ENCODE measurements at regions not wholly inside any gene's neighbourhood (a gene's known extent, or its start where the extent isn't known, plus 50 kb on each side); places are given as distances from the start of the nearest gene placed in this dataset.

DNA sequence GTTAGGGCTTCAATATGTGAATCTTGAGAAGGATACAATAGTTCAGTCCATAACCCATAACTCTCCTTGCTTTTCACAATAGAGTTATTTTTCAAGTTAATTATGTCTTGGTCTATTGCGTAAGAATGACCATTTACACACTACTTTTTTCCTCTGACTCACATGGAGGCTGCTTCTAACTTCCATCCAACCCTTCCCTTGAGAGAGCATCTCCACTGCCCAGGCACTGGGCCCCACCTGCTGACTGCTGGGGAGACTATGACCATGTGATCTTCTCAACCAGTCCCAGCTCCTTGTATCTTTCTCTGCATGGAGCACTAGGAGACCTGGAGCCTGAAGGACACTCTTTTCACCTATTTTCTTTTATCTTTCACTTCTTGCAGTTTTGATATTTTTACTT, 251.5 kb downstream of the GPD2 start:
- no peaks in the 10 kb centered on the region for H3K27me3 ChIP-seq (ENCODE audit: control insufficient read depth in 2 of 2, insufficient read depth in 2 of 2, low read length in 2 of 2)
- no peak overlapping the region for H3K27ac ChIP-seq (ENCODE audit: insufficient read depth, low read depth, low read length)
- intact Hi-C loops (cut with micrococcal nuclease) = no loop called here
- no peaks in the 10 kb centered on the region for H4K20me1 ChIP-seq (replicated peaks; ENCODE audit: control insufficient read depth, extremely low read depth, insufficient read depth, low read length)
- H3K4me1 ChIP-seq (ENCODE audit: control insufficient read depth, extremely low read depth, insufficient read depth, low read length) = no peaks in the 10 kb centered on the region
- DNase-seq (ENCODE audit: low read depth, low spot score) (no peak), FAIRE-seq (no peak)
- TF ChIP-seq POLR2AphosphoS5 (IDR thresholded peaks at IDR 0.05; ENCODE audit: insufficient read depth, low read depth, low read length) = no peak
- TF ChIP-seq GATA2 (IDR thresholded peaks at IDR 0.05; ENCODE audit: insufficient read depth, insufficient read length, low read depth, low read length) = no peak
- TF ChIP-seq, protein P1, sequence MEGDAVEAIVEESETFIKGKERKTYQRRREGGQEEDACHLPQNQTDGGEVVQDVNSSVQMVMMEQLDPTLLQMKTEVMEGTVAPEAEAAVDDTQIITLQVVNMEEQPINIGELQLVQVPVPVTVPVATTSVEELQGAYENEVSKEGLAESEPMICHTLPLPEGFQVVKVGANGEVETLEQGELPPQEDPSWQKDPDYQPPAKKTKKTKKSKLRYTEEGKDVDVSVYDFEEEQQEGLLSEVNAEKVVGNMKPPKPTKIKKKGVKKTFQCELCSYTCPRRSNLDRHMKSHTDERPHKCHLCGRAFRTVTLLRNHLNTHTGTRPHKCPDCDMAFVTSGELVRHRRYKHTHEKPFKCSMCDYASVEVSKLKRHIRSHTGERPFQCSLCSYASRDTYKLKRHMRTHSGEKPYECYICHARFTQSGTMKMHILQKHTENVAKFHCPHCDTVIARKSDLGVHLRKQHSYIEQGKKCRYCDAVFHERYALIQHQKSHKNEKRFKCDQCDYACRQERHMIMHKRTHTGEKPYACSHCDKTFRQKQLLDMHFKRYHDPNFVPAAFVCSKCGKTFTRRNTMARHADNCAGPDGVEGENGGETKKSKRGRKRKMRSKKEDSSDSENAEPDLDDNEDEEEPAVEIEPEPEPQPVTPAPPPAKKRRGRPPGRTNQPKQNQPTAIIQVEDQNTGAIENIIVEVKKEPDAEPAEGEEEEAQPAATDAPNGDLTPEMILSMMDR (IDR thresholded peaks at IDR 0.05; ENCODE audit: extremely low read depth in 1 of 2, insufficient read depth in 1 of 2, low read depth in 1 of 2, low read length in 2 of 2) = no peak
- no peaks in the 10 kb centered on the region for H3K9me1 ChIP-seq (replicated peaks; ENCODE audit: control insufficient read depth, extremely low read depth, insufficient read depth, low read length)
- POLR2A ChIA-PET = no interaction called here
- H3K79me2 ChIP-seq (ENCODE audit: control insufficient read depth, insufficient read depth, low read length) = no peaks in the 10 kb centered on the region
- no TSS peak for BruUV-seq (replicated peaks)
- no peaks in the 10 kb centered on the region for H3K36me3 ChIP-seq (ENCODE audit: control insufficient read depth in 2 of 2, extremely low read depth in 1 of 2, insufficient read depth in 2 of 2, low read length in 2 of 2)
- H3K9ac ChIP-seq (replicated peaks; ENCODE audit: extremely low read depth, insufficient read depth, low read length) = no peak overlapping the region
- CTCF ChIA-PET = no interaction called here
- H2AFZ ChIP-seq (ENCODE audit: low read depth, low read length) = no peak overlapping the region
- no peaks in the 10 kb centered on the region for H3K9me3 ChIP-seq (replicated peaks; ENCODE audit: control insufficient read depth, insufficient read depth, low read length)
- dilution Hi-C loops (cut with MboI; ENCODE audit: extremely low pct_ligation_motif_present, low sequenced_read_pairs) = no loop called here
- H3K4me2 ChIP-seq (ENCODE audit: insufficient read depth, low read length) = no peak overlapping the region
- H3K4me3 ChIP-seq (replicated peaks in 1 of 3; ENCODE audit: insufficient read depth in 1 of 3, low read depth in 1 of 3, low read length in 3 of 3) = no peak overlapping the region

GRCh38 chr2:156689939-156690338, 253.8 kb downstream of the GPD2 start:
- BruUV-seq (replicated peaks) = no TSS peak
- intact Hi-C loops (cut with micrococcal nuclease) (no loop called here), dilution Hi-C loops (cut with MboI; ENCODE audit: extremely low pct_ligation_motif_present, low sequenced_read_pairs) (no loop called here)
- CTCF ChIA-PET = interaction anchor here (0.8 kb wide), 1 partner anchor 9 kb away, joined by 3 read pairs; no protein-coding TSS in a partner anchor
- H3K4me3 ChIP-seq (replicated peaks in 1 of 3; ENCODE audit: insufficient read depth in 1 of 3, low read depth in 1 of 3, low read length in 3 of 3) = no peak overlapping the region
- FAIRE-seq (no peak), DNase-seq (ENCODE audit: low read depth, low spot score) (no peak)
- POLR2A ChIA-PET = no interaction called here
- TF ChIP-seq EZH2 (IDR thresholded peaks at IDR 0.05; ENCODE audit: borderline replicate concordance, low read depth, low read length, severe bottlenecking) (no peak), MYC (IDR thresholded peaks at IDR 0.05; ENCODE audit: low read depth, low read length) (no peak), POLR2AphosphoS5 (IDR thresholded peaks at IDR 0.05; ENCODE audit: insufficient read depth, low read depth, low read length) (no peak)
- H2AFZ ChIP-seq (ENCODE audit: low read depth, low read length) = no peak overlapping the region
- H3K4me2 ChIP-seq (ENCODE audit: insufficient read depth, low read length) = no peak overlapping the region
- no peaks in the 10 kb centered on the region for H3K9me3 ChIP-seq (replicated peaks; ENCODE audit: control insufficient read depth, insufficient read depth, low read length)
- H3K36me3 ChIP-seq (ENCODE audit: control insufficient read depth in 2 of 2, extremely low read depth in 1 of 2, insufficient read depth in 2 of 2, low read length in 2 of 2) = no peaks in the 10 kb centered on the region
- H4K20me1 ChIP-seq (replicated peaks; ENCODE audit: control insufficient read depth, extremely low read depth, insufficient read depth, low read length) = no peaks in the 10 kb centered on the region
- no peaks in the 10 kb centered on the region for H3K9me1 ChIP-seq (replicated peaks; ENCODE audit: control insufficient read depth, extremely low read depth, insufficient read depth, low read length)
- H3K27me3 ChIP-seq (ENCODE audit: control insufficient read depth in 2 of 2, insufficient read depth in 2 of 2, low read length in 2 of 2) = no peaks in the 10 kb centered on the region
- no peak overlapping the region for H3K27ac ChIP-seq (ENCODE audit: insufficient read depth, low read depth, low read length)
- H3K4me1 ChIP-seq (ENCODE audit: control insufficient read depth, extremely low read depth, insufficient read depth, low read length) = no peaks in the 10 kb centered on the region
- no peak overlapping the region for H3K9ac ChIP-seq (replicated peaks; ENCODE audit: extremely low read depth, insufficient read depth, low read length)
- no peaks in the 10 kb centered on the region for H3K79me2 ChIP-seq (ENCODE audit: control insufficient read depth, insufficient read depth, low read length)

Measured in endothelial cell of umbilical vein (primary cell).